Mesenchymal stem cell (in vitro differentiated cells and primary cell): ENCODE measurements at regions not wholly inside any gene's neighbourhood (a gene's known extent, or its start where the extent isn't known, plus 50 kb on each side); places are given as distances from the start of the nearest gene placed in this dataset.
"Not testable (repeated sequence)": the region's sequence is repeated elsewhere in the genome, so short reads cannot be mapped to it uniquely, and the experiment has no call there.

Experiments
- DNase-seq: peaks from one replicate; pipeline ENCODE4 v3.0.0-alpha.2; 2013
- H2AFZ ChIP-seq: one replicate; pipeline ENCODE4 v1.6.1; 2013; ENCODE audit warnings: low read depth, mild to moderate bottlenecking, control low read depth, inconsistent platforms, low read length, moderate library complexity
- H2AK5ac ChIP-seq: 2 replicates; pipeline ENCODE4 v1.6.1; 2013; ENCODE audit warnings: low read length, moderate library complexity, mild to moderate bottlenecking, inconsistent platforms; ENCODE audit not compliant: severe bottlenecking
- H2BK120ac ChIP-seq: one replicate; pipeline ENCODE4 v1.6.1; 2013; ENCODE audit warnings: low read depth, mild to moderate bottlenecking, inconsistent platforms, low read length, moderate library complexity
- H2BK12ac ChIP-seq, 2 experiments: one replicate each; pipeline ENCODE4 v1.6.1; 2013; ENCODE audit warnings: inconsistent platforms in 2 of 2, low read length in 2 of 2, mild to moderate bottlenecking in 2 of 2, moderate library complexity in 2 of 2, control low read depth in 1 of 2
- H2BK15ac ChIP-seq: one replicate; pipeline ENCODE4 v1.6.1; 2013; ENCODE audit warnings: mild to moderate bottlenecking, low read depth, inconsistent platforms; ENCODE audit not compliant: poor library complexity, severe bottlenecking
- H2BK5ac ChIP-seq: 2 replicates; pipeline ENCODE4 v1.6.1; 2013; ENCODE audit warnings: low read depth, mild to moderate bottlenecking, low read length, control low read depth, inconsistent platforms; ENCODE audit not compliant: poor library complexity, severe bottlenecking
- H3K14ac ChIP-seq, 2 experiments: one replicate each; pipeline ENCODE4 v1.6.1; 2013; ENCODE audit warnings: inconsistent platforms in 2 of 2, low read length in 2 of 2, control low read depth in 1 of 2, mild to moderate bottlenecking in 1 of 2, moderate library complexity in 1 of 2
- H3K18ac ChIP-seq, 2 experiments: one replicate each; pipeline ENCODE4 v1.6.1; 2013; ENCODE audit warnings: inconsistent platforms in 2 of 2, low read length in 2 of 2, control low read depth in 1 of 2, low read depth in 1 of 2, mild to moderate bottlenecking in 1 of 2
- H3K23ac ChIP-seq, 2 experiments: one replicate each; pipeline ENCODE4 v1.6.1; 2013; ENCODE audit warnings: inconsistent platforms in 2 of 2, low read length in 2 of 2, mild to moderate bottlenecking in 2 of 2, moderate library complexity in 2 of 2, control low read depth in 1 of 2
- H3K27ac ChIP-seq: 2 replicates; pipeline ENCODE4 v1.5.1; 2013; ENCODE audit warnings: mild to moderate bottlenecking, moderate library complexity, low read length, control low read depth, inconsistent platforms; ENCODE audit not compliant: poor library complexity, severe bottlenecking
- H3K27me3 ChIP-seq, 2 experiments: 2 replicates each; pipeline versions ENCODE4 v1.6.1 to v1.7.0; 2013; ENCODE audit warnings: low read length in 2 of 2, mild to moderate bottlenecking in 2 of 2, moderate library complexity in 2 of 2, control low read depth in 1 of 2, inconsistent platforms in 1 of 2; ENCODE audit not compliant: control insufficient read depth in 1 of 2, insufficient read depth in 1 of 2
- H3K36me3 ChIP-seq, 2 experiments: 2 replicates each; pipeline versions ENCODE4 v1.6.1 to v1.7.0; 2013; ENCODE audit warnings: low read length in 2 of 2, control low read depth in 1 of 2, inconsistent platforms in 1 of 2, low read depth in 1 of 2, mild to moderate bottlenecking in 1 of 2; ENCODE audit not compliant: insufficient read depth in 2 of 2, control insufficient read depth in 1 of 2
- H3K4ac ChIP-seq, 2 experiments: one replicate each; pipeline ENCODE4 v1.6.1; 2013; ENCODE audit warnings: inconsistent platforms in 2 of 2, low read length in 2 of 2, mild to moderate bottlenecking in 2 of 2, moderate library complexity in 2 of 2, control low read depth in 1 of 2, low read depth in 1 of 2
- H3K4me1 ChIP-seq: 2 replicates; pipeline ENCODE4 v1.6.1; 2013; ENCODE audit warnings: low read depth, low read length, control low read depth; ENCODE audit not compliant: control insufficient read depth, insufficient read depth
- H3K4me2 ChIP-seq: 2 replicates; pipeline ENCODE4 v1.6.1; 2013; ENCODE audit warnings: low read length, mild to moderate bottlenecking, inconsistent platforms; ENCODE audit not compliant: poor library complexity, severe bottlenecking
- H3K4me3 ChIP-seq, 2 experiments: 2 replicates each; pipeline versions ENCODE4 v1.5.1 to v1.7.0; 2013; ENCODE audit warnings: low read length in 2 of 2, mild to moderate bottlenecking in 2 of 2, control low read depth in 1 of 2, low read depth in 1 of 2; ENCODE audit not compliant: insufficient read depth in 1 of 2
- H3K79me1 ChIP-seq: replicated peaks from 2 replicates; pipeline ENCODE4 v1.6.1; 2013; ENCODE audit warnings: mild to moderate bottlenecking, control low read depth, low read length, inconsistent platforms; ENCODE audit not compliant: poor library complexity, severe bottlenecking
- H3K9ac ChIP-seq: 2 replicates; pipeline ENCODE4 v1.7.0; 2013; ENCODE audit warnings: mild to moderate bottlenecking, low read length, moderate library complexity
- H3K9me3 ChIP-seq: 2 replicates; pipeline ENCODE4 v1.7.0; 2013; ENCODE audit warnings: mild to moderate bottlenecking, low read length; ENCODE audit not compliant: control insufficient read depth
- H4K8ac ChIP-seq: one replicate; pipeline ENCODE4 v1.6.1; 2013; ENCODE audit warnings: inconsistent platforms, mild to moderate bottlenecking, low read length, moderate library complexity
- H4K91ac ChIP-seq: one replicate; pipeline ENCODE4 v1.6.1; 2013; ENCODE audit warnings: mild to moderate bottlenecking, low read length, inconsistent platforms
- WGBS: methylation state at CpG from one replicate; pipeline ENCODE4 v1.1.7; 2013; ENCODE audit warnings: mixed read lengths; 5-methylcytosine and 5-hydroxymethylcytosine counted together

DNA sequence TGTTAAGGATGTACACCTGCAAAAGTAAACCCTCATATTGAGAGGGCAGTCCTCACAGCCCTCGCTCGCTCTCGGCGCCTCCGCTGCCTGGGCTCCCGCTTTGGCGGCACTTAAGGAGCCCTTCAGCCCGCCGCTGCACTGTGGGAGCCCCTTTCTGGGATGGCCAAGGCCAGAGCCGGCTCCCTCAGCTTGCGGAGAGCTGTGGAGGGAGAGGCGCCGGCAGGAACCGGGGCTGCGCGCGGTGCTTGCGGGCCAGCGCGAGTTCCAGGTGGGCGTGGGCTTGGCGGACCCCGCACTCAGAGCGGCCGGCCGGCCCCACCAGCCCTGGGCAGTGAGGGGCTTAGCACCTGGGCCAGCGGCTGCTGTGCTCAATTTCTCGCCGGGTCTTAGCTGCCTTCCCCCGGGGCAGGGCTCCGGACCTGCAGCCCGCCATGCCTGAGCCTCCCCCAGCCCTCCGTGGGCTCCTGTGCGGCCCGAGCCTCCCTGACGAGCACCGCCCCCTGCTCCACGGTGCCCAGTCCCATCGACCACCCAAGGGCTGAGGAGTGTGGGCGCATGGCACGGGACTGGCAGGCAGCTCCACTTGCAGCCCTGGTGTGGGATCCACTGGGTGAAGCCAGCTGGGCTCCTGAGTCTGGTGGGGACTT, 259.4 kb downstream of the KTN1 start:
- H3K18ac ChIP-seq, H3K14ac ChIP-seq, H2AFZ ChIP-seq, H2BK12ac ChIP-seq, H3K4ac ChIP-seq, H2BK120ac ChIP-seq, H2BK15ac ChIP-seq, H3K79me1 ChIP-seq, H2AK5ac ChIP-seq, H3K9me3 ChIP-seq, H2BK5ac ChIP-seq, H3K36me3 ChIP-seq, H3K4me2 ChIP-seq, H3K4me3 ChIP-seq, H3K27ac ChIP-seq, H4K8ac ChIP-seq, DNase-seq, H3K9ac ChIP-seq, H3K4me1 ChIP-seq, H4K91ac ChIP-seq, H3K23ac ChIP-seq: not testable (repeated sequence)
- peaks cover 0 to 16% of the 10 kb centered on the region in 2 experiments for H3K27me3 ChIP-seq
- 94% methylated on average over 14 of the region's 41 CpGs for WGBS

DNA sequence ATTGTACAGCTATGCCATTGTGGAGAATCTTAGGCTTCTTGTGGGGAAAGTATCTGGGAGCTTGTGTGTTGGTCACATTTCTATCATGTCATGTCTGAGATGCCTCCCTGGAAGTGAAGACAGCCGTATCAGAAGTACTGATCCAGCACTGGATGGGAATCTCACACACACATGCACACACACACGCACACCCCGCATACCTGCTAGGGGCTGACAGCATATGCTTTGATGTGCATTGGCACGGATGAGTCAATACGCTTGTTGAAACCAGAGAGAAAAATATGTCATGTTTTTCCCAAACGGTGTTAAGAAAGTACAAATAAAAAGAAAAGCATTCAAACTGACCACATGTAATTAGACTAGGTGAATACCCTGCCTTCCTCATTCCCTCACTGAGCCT, 260.8 kb downstream of the KTN1 start:
- Histone ChIP-seq H3K14ac (no peak overlapping the region), H2BK5ac (no peak overlapping the region), H3K79me1 (no peaks in the 10 kb centered on the region), H2AFZ (no peak overlapping the region), H2BK120ac (no peak overlapping the region), H3K27me3 (peaks cover 0 to 13% of the 10 kb centered on the region in 2 experiments), H4K8ac (no peak overlapping the region), H3K4ac (no peak overlapping the region), H2BK12ac (no peak overlapping the region), H3K4me1 (peaks cover 2% of the 10 kb centered on the region), H3K9me3 (no peaks in the 10 kb centered on the region), H3K27ac (no peak overlapping the region), H2AK5ac (no peak overlapping the region), H4K91ac (no peak overlapping the region), H3K4me3 (no peak overlapping the region), H3K18ac (no peak overlapping the region), H3K23ac (no peak overlapping the region), H2BK15ac (no peak overlapping the region), H3K36me3 (no peaks in the 10 kb centered on the region), H3K9ac (no peak overlapping the region), H3K4me2 (no peak overlapping the region)
- no peak for DNase-seq
- 97% methylated on average over 5 of the region's 6 CpGs for WGBS

DNA sequence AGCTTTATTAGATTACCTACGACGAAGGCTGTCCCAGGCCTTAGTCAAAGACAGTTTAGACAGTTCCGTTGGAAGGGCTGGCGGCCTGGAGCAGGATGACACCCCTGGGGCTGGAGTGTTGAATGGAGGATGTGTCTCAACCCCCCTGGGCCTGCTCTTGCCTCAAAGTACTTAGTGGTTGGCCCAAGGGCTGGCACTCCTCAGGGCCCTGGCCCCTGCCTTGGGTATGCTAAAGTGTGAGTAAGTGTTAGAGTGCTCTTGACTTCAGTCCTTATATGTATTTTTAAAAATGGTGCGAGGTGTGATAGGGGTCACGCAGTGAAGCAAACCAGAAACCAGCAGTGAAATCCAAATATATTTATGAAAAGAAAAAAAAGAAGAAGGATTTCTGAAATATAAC, 261.6 kb downstream of the KTN1 start:
- Histone ChIP-seq H2AK5ac (no peak overlapping the region), H3K4ac (no peak overlapping the region), H2BK120ac (no peak overlapping the region), H3K9ac (no peak overlapping the region), H3K9me3 (no peaks in the 10 kb centered on the region), H3K14ac (peak overlapping the region in 1 of 2 experiments; percentile 71), H3K79me1 (no peaks in the 10 kb centered on the region), H4K8ac (no peak overlapping the region), H3K27ac (no peak overlapping the region), H3K27me3 (peaks cover 0 to 6% of the 10 kb centered on the region in 2 experiments), H2BK15ac (no peak overlapping the region), H3K23ac (no peak overlapping the region), H3K36me3 (no peaks in the 10 kb centered on the region), H3K4me3 (no peak overlapping the region), H2AFZ (no peak overlapping the region), H2BK12ac (no peak overlapping the region), H3K18ac (no peak overlapping the region), H3K4me1 (peaks cover 2% of the 10 kb centered on the region), H3K4me2 (no peak overlapping the region), H4K91ac (no peak overlapping the region), H2BK5ac (no peak overlapping the region)
- 61% methylated on average over 3 of the region's 6 CpGs for WGBS
- no peak for DNase-seq

- DNase-seq, result no peak
- no peak overlapping the region for H3K4ac ChIP-seq
- H3K23ac ChIP-seq, result no peak overlapping the region
- H2BK12ac ChIP-seq, result peak overlapping the region in 1 of 2 experiments; percentile 49
- no peak overlapping the region for H2BK120ac ChIP-seq
- H3K36me3 ChIP-seq, result no peaks in the 10 kb centered on the region
- no peak overlapping the region for H2BK15ac ChIP-seq
- H2BK5ac ChIP-seq, result no peak overlapping the region
- no peaks in the 10 kb centered on the region for H3K79me1 ChIP-seq
- H3K4me2 ChIP-seq, result no peak overlapping the region
- no peak overlapping the region for H2AK5ac ChIP-seq
- H3K27ac ChIP-seq, result no peak overlapping the region
- no peak overlapping the region for H3K4me3 ChIP-seq
- H4K91ac ChIP-seq, result no peak overlapping the region
- no peak overlapping the region for H4K8ac ChIP-seq
- H3K9me3 ChIP-seq, result no peaks in the 10 kb centered on the region
- H2AFZ ChIP-seq, result no peak overlapping the region
- H3K4me1 ChIP-seq, result peaks cover 2% of the 10 kb centered on the region
- no peaks in the 10 kb centered on the region for H3K27me3 ChIP-seq
- no peak overlapping the region for H3K14ac ChIP-seq
- H3K18ac ChIP-seq, result no peak overlapping the region
- H3K9ac ChIP-seq, result no peak overlapping the region
- WGBS, result 73% methylated on average over 7 of the region's 8 CpGs
Measured at GRCh38 chr14:55843718-55844403, 263.9 kb downstream of the KTN1 start.
